Lower leg skin (tissue), 4 donors: ENCODE measurements at regions not wholly inside any gene's neighbourhood (a gene's known extent, or its start where the extent isn't known, plus 50 kb on each side); places are given as distances from the start of the nearest gene placed in this dataset.

Source experiments
- DNase-seq, 2 donors: peaks; one replicate each; pipeline ENCODE4 v3.0.0-alpha.2; 2019; ENCODE audit warnings: low spot score in 2 of 2
- H3K4me3 ChIP-seq: fragments of 200-600 bp; sonication (generic); 2 replicates; pipeline ENCODE4 v1.5.1; 2017; ENCODE audit warnings: mild to moderate bottlenecking, low read depth; ENCODE audit not compliant: poor library complexity, severe bottlenecking
- CTCF ChIP-seq, 3 donors: fragments of 450-650 bp; IDR thresholded peaks; one replicate each; pipeline ENCODE4 v1.5.1; 2016; ENCODE audit warnings: antibody characterized with exemption in 3 of 3, mild to moderate bottlenecking in 3 of 3, moderate library complexity in 2 of 3
- POLR2A ChIP-seq, 2 donors: fragments of 450-650 bp; IDR thresholded peaks; one replicate each; pipeline ENCODE4 v1.6.1; 2016 to 2017; ENCODE audit warnings: antibody characterized with exemption in 2 of 2, mild to moderate bottlenecking in 1 of 2, moderate library complexity in 1 of 2
- WGBS, 2 donors: methylation state at CpG; one replicate each; pipeline ENCODE4 v1.1.5; 2018; 5-methylcytosine and 5-hydroxymethylcytosine counted together
- intact Hi-C: fragments of 100-400 bp; cut with DNase I; formaldehyde crosslinking; loops from one replicate; pipeline ENCODE4 v1.15.0; 2023; ENCODE audit warnings: low total_unique reads

GRCh38 chr6:104601131-104601651 is 258.5 kb downstream of the HACE1 start:
- intact Hi-C loops, result no loop called here
- no peak for DNase-seq
- H3K4me3 ChIP-seq, result no peak overlapping the region
- TF ChIP-seq CTCF (IDR thresholded peaks at IDR 0.05) (no peak), POLR2A (IDR thresholded peaks at IDR 0.05) (no peak)
- WGBS, 2 donors, result 26 to 31% methylated on average over 6 of the region's 6 CpGs

DNA sequence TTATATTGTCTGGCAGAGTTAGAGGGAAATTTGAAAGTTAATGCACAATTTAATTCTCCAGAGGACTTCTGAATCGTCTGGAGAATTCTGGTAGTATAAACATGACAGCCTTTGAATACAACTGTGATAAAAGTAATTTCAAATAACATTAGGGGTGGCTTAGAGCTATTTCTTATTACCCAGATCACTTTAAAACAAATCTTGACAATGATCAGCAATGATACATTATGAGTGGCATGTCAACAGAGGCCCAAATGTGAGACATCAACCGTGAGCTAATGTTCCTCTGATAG is 259.1 kb downstream of the HACE1 start:
- intact Hi-C loops, result no loop called here
- WGBS, 2 donors, result 66 to 78% methylated on average over 2 of the region's 2 CpGs

DNA sequence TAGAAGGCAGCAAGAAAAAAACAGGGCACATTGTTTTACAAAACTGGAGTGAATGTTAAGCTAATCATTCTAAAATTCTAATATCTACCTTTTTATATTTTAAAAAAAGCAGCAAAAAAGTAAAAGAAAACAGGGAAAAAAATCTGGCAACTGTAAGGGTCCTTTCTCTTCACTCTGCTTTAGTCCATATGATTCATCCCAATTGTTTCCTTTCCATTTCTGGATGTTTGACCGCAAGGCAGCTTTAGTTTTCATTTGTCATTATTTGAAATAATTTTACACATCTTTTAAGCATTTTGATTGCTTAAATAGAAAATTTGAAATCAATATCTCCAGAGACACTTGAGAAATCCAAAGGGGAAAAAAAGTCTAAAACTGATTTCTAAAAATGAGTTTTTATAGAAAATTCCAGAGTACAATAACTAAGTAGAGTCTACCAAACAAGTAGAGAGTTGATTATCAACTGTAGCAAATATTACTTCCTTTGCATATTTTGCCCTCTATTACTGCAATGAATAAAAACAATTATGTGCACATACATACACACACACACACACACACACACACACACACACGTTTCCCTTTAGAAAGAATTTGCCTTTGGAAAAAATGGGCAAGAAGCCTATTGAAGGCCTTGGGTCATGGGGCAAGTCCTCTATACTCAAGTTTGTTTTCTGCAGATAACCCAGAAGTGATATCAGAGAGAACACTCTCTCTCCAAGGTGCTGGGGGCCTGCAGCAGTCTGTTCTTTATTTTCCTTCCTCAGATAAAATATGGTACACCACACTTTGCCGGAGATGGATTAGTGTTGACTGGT is 259.7 kb downstream of the HACE1 start:
- intact Hi-C loops, result no loop called here
- no peak overlapping the region for H3K4me3 ChIP-seq
- WGBS, 2 donors, result 76 to 78% methylated on average over 3 of the region's 3 CpGs
- TF ChIP-seq CTCF (IDR thresholded peaks at IDR 0.05) (no peak), POLR2A (IDR thresholded peaks at IDR 0.05) (no peak)
- DNase-seq, result no peak

More for the DNA sequence above, 259.1 kb downstream of the HACE1 start:
- TF ChIP-seq POLR2A (IDR thresholded peaks at IDR 0.05), result no peak
- no peak for TF ChIP-seq CTCF (IDR thresholded peaks at IDR 0.05)
- no peak overlapping the region for H3K4me3 ChIP-seq
- no peak for DNase-seq

DNA sequence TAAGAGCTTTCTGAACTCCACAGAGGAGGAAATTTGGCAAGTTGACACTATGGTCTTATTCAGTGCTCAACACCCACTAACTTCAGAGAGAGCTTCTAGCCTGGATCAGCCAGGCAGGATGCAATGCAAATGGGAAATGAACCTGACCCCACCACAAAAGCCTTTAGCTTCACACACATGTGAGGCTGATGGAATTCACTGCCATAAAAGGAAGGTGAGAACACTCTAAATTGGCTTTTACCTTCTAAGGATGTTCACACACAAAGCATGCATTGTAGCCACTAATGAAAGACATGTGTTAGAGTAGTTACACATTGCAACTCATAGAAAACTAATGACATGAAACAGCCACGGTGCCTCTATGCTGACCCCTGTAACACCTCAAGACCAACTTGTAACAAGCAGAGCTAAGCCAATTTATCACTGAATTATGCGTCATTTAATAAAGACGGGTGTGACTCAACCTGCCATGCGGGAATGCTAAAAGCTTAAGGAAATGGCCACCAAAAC is 262.1 kb downstream of the HACE1 start:
- DNase-seq, result no peak
- H3K4me3 ChIP-seq, result no peak overlapping the region
- intact Hi-C loops, result no loop called here
- TF ChIP-seq CTCF (IDR thresholded peaks at IDR 0.05) (no peak), POLR2A (IDR thresholded peaks at IDR 0.05) (no peak)
- WGBS, 2 donors, result 46 to 48% methylated on average over 4 of the region's 4 CpGs

DNA sequence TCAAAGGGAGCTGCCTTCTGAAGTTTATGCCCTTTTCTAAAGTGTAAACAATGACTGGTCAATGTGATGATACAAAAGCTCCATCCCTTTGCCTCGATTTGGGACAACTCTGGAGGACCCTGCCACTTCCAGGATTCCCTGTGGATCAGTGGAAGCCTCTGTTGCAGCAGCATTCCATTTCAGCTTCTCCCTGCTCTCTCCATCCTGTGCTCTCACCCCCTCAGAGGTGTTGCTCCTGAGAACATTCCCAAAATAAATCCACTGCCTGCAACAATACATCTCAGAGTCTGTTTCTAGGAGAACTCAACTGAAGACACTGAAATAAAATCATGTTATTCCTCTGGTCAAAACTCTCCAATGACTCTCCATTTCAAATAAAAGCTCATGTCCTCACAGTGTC is 263.6 kb downstream of the HACE1 start:
- intact Hi-C loops, result no loop called here
- no peak overlapping the region for H3K4me3 ChIP-seq
- no peak for DNase-seq
- WGBS, 2 donors, result 25 to 90% methylated on average over 1 of the region's 1 CpG
- TF ChIP-seq CTCF (IDR thresholded peaks at IDR 0.05) (no peak), POLR2A (IDR thresholded peaks at IDR 0.05) (no peak)
